GM12878 (cell line): ENCODE measurements at regions not wholly inside any gene's neighbourhood (a gene's known extent, or its start where the extent isn't known, plus 50 kb on each side); places are given as distances from the start of the nearest gene placed in this dataset.

Experiments
- ATAC-seq: fragments of 200-7000 bp; cut with Tn5 transposase; 3 replicates; pipeline ENCODE4 v1.9.1; 2020; ENCODE audit warnings: mild to moderate bottlenecking, moderate library complexity
- BruUV-seq: library from RNA; stranded (reverse); fragments of 400-500 nt; replicated peaks from 2 replicates; lab custom pipeline; 2021; lab: Mats Ljungman, UMichigan
- CTCF ChIA-PET: fragments of 300-600 bp; sonication (Branson Sonifier 250); formaldehyde crosslinking; extraction: SDS; loops from one replicate; lab custom pipeline; 2021; ENCODE audit warnings: inconsistent platforms; lab: Yijun Ruan, JAX
- POLR2A ChIA-PET: fragments of 350-600 bp; formaldehyde crosslinking; extraction: SDS; loops from one replicate; lab custom pipeline; 2021; ENCODE audit warnings: inconsistent platforms; lab: Charles Lee
- RAD21 ChIA-PET: fragments of 300-600 bp; sonication (Branson Sonifier 250); formaldehyde crosslinking; loops from one replicate; lab custom pipeline; 2023; ENCODE audit warnings: antibody characterized with exemption; ENCODE audit not compliant: unreplicated experiment; lab: Charles Lee
- SMC1A ChIA-PET: fragments of 300-600 bp; sonication (Branson Sonifier 250); formaldehyde crosslinking; loops from one replicate; lab custom pipeline; 2023; ENCODE audit not compliant: unreplicated experiment, uncharacterized antibody; lab: Charles Lee
- DNase-seq: peaks from one replicate; pipeline ENCODE4 v3.0.0-alpha.2; 2011; ENCODE audit warnings: low read depth, low spot score
- FAIRE-seq: peaks from 3 replicates; lab custom pipeline; 2011; peaks lifted over from hg19 to GRCh38; lab: Jason Lieb, UNC
- H2AFZ ChIP-seq: 2 replicates; pipeline ENCODE4 v1.6.0; 2011; ENCODE audit warnings: low read depth, low read length, control low read depth; ENCODE audit not compliant: control insufficient read depth
- H3K27ac ChIP-seq: 2 replicates; pipeline ENCODE4 v1.5.1; 2011; ENCODE audit warnings: control low read depth; ENCODE audit not compliant: control insufficient read depth, insufficient read depth
- H3K27me3 ChIP-seq, 2 experiments: replicated peaks in 1 of 2; 2 replicates each; pipeline versions ENCODE4 v1.6.0 to v1.6.1; 2011; ENCODE audit warnings: low read length in 1 of 2; ENCODE audit not compliant: control insufficient read depth in 2 of 2, insufficient read depth in 2 of 2
- H3K36me3 ChIP-seq, 2 experiments: 2 replicates each; pipeline ENCODE4 v1.5.1; 2011; ENCODE audit warnings: low read length in 1 of 2; ENCODE audit not compliant: control insufficient read depth in 2 of 2, insufficient read depth in 2 of 2
- H3K4me1 ChIP-seq: 2 replicates; pipeline ENCODE4 v1.6.1; 2011; ENCODE audit warnings: mild to moderate bottlenecking, low read length, moderate library complexity, mixed read lengths; ENCODE audit not compliant: control insufficient read depth, insufficient read depth
- H3K4me2 ChIP-seq: 2 replicates; pipeline ENCODE4 v1.6.0; 2011; ENCODE audit warnings: control low read depth; ENCODE audit not compliant: control insufficient read depth, insufficient read depth
- H3K4me3 ChIP-seq: fragments of 200-600 bp; sonication (generic); 2 replicates; pipeline ENCODE4 v1.5.1; 2016
- H3K79me2 ChIP-seq: 2 replicates; pipeline ENCODE4 v1.6.0; 2011; ENCODE audit warnings: low read length; ENCODE audit not compliant: control insufficient read depth, insufficient read depth
- H3K9ac ChIP-seq: 2 replicates; pipeline ENCODE4 v1.8.0; 2011; ENCODE audit warnings: low read length, control low read depth, mixed read lengths; ENCODE audit not compliant: control insufficient read depth, insufficient read depth
- H3K9me3 ChIP-seq: replicated peaks from 3 replicates; pipeline ENCODE4 v1.5.1; 2011; ENCODE audit warnings: mild to moderate bottlenecking, low read length; ENCODE audit not compliant: control insufficient read depth, insufficient read depth
- H4K20me1 ChIP-seq: 2 replicates; pipeline ENCODE4 v1.6.0; 2011; ENCODE audit not compliant: control insufficient read depth, insufficient read depth
- ASH2L ChIP-seq: fragments of 300-600, 200-600 bp; sonication (generic); IDR thresholded peaks from 2 replicates; pipeline ENCODE4 v1.6.1; 2017; ENCODE audit warnings: low read depth, mild to moderate bottlenecking, borderline replicate concordance
- BHLHE40 ChIP-seq, 2 experiments: fragments of 450-650 bp in 1 of 2; IDR thresholded peaks; 2 replicates each; pipeline ENCODE4 v1.6.1; 2011 to 2017; ENCODE audit warnings: low read depth in 2 of 2, borderline replicate concordance in 1 of 2, improper control_type of control experiment in 1 of 2, low read length in 1 of 2, mild to moderate bottlenecking in 1 of 2
- CREB1 ChIP-seq: IDR thresholded peaks from 2 replicates; pipeline ENCODE4 v1.6.1; 2012; ENCODE audit warnings: low read depth, mild to moderate bottlenecking, inconsistent platforms
- ESRRA ChIP-seq: IDR thresholded peaks from 2 replicates; pipeline ENCODE4 v1.6.1; 2012; ENCODE audit warnings: mild to moderate bottlenecking, low read length, improper control_type of control experiment
- FOS ChIP-seq: IDR thresholded peaks from 3 replicates; pipeline ENCODE4 v1.6.1; 2011; ENCODE audit warnings: borderline replicate concordance; ENCODE audit not compliant: insufficient read length; ENCODE audit errors: extremely low read depth
- FOXK2 ChIP-seq: fragments of 450-650 bp; IDR thresholded peaks from 2 replicates; pipeline ENCODE4 v1.6.1; 2017; ENCODE audit warnings: mild to moderate bottlenecking, moderate library complexity
- HDGF ChIP-seq: fragments of 450-650 bp; IDR thresholded peaks from 2 replicates; pipeline ENCODE4 v1.6.1; 2016; ENCODE audit warnings: antibody characterized with exemption
- IKZF2 ChIP-seq, 2 experiments: fragments of 450-650 bp; IDR thresholded peaks; 2 replicates each; pipeline ENCODE4 v1.6.1; 2017; ENCODE audit warnings: mild to moderate bottlenecking in 2 of 2, moderate library complexity in 2 of 2
- JUNB ChIP-seq: IDR thresholded peaks from 2 replicates; pipeline ENCODE4 v1.6.1; 2016; ENCODE audit warnings: antibody characterized with exemption, mild to moderate bottlenecking
- KLF5 ChIP-seq: fragments of 450-650 bp; IDR thresholded peaks from 2 replicates; pipeline ENCODE4 v1.6.1; 2014; ENCODE audit warnings: mild to moderate bottlenecking; ENCODE audit not compliant: partially characterized antibody
- LARP7 ChIP-seq: fragments of 450-650 bp; IDR thresholded peaks from 2 replicates; pipeline ENCODE4 v1.6.1; 2017; ENCODE audit warnings: mild to moderate bottlenecking
- MTA3 ChIP-seq: IDR thresholded peaks from 2 replicates; pipeline ENCODE4 v1.6.1; 2012; ENCODE audit warnings: low read length, inconsistent platforms, borderline replicate concordance
- NR2F1 ChIP-seq: fragments of 450-650 bp; conservative IDR thresholded peaks from 2 replicates; pipeline ENCODE4 v1.6.1; 2017; ENCODE audit warnings: mild to moderate bottlenecking
- PML ChIP-seq: IDR thresholded peaks from 2 replicates; pipeline ENCODE4 v1.6.1; 2012; ENCODE audit warnings: low read length, inconsistent platforms
- POU2F2 ChIP-seq: IDR thresholded peaks from 3 replicates; pipeline ENCODE4 v1.6.1; 2011; ENCODE audit warnings: low read depth, mild to moderate bottlenecking, low read length, borderline replicate concordance
- RB1 ChIP-seq: fragments of 450-650 bp; formaldehyde crosslinking; IDR thresholded peaks from 2 replicates; pipeline ENCODE4 v1.6.1; 2017; ENCODE audit warnings: mild to moderate bottlenecking, borderline replicate concordance
- RUNX3 ChIP-seq: IDR thresholded peaks from 2 replicates; pipeline ENCODE4 v1.6.1; 2012; ENCODE audit warnings: low read length, inconsistent platforms
- SMAD1 ChIP-seq: fragments of 450-650 bp; IDR thresholded peaks from 2 replicates; pipeline ENCODE4 v1.6.1; 2018; ENCODE audit warnings: mild to moderate bottlenecking, low read depth; ENCODE audit not compliant: partially characterized antibody
- SP1 ChIP-seq: IDR thresholded peaks from one replicate; pipeline ENCODE4 v1.6.1; 2011; ENCODE audit warnings: low read depth, low read length
- SPI1 ChIP-seq: IDR thresholded peaks from 2 replicates; pipeline ENCODE4 v1.6.1; 2011; ENCODE audit warnings: low read depth, mild to moderate bottlenecking, low read length, moderate library complexity, borderline replicate concordance; ENCODE audit not compliant: insufficient read depth
- ZNF217 ChIP-seq: fragments of 450-650 bp; IDR thresholded peaks from 2 replicates; pipeline ENCODE4 v1.6.1; 2017; ENCODE audit warnings: antibody characterized with exemption, mild to moderate bottlenecking
- ZNF24 ChIP-seq: fragments of 450-650 bp; IDR thresholded peaks from 2 replicates; pipeline ENCODE4 v1.6.1; 2017; ENCODE audit warnings: antibody characterized with exemption, mild to moderate bottlenecking
- WGBS: methylation state at CpG from one replicate; pipeline ENCODE4 v1.1.6; 2016; ENCODE audit warnings: low lambda C conversion rate; ENCODE audit not compliant: insufficient replicate concordance, insufficient coverage; ENCODE audit errors: missing lambda C conversion rate; 5-methylcytosine and 5-hydroxymethylcytosine counted together
- in situ Hi-C: fragments of 300-500 bp; cut with MboI; formaldehyde crosslinking; loops from 9 replicates; pipeline ENCODE4 v1.14.3; 2018; ENCODE audit warnings: mixed read lengths
- intact Hi-C: fragments of 100-400 bp; cut with micrococcal nuclease; formaldehyde crosslinking; loops from one replicate; pipeline ENCODE4 v1.14.2; 2022; ENCODE audit not compliant: unreplicated experiment
- TF ChIP-seq, protein P1 (sequence below): IDR thresholded peaks from 2 replicates; pipeline ENCODE4 v1.6.1; 2011; ENCODE audit warnings: borderline replicate concordance, low read depth, mild to moderate bottlenecking, moderate library complexity, low read length; ENCODE audit not compliant: insufficient read depth, poor library complexity, severe bottlenecking

GRCh38 chr18:43341014-43341413, 63.7 kb upstream of the SYT4 start:
- no peak overlapping the region for H2AFZ ChIP-seq
- no peak overlapping the region for H3K4me2 ChIP-seq
- 17% methylated on average over 3 of the region's 3 CpGs for WGBS
- H3K4me3 ChIP-seq, result no peak overlapping the region
- H3K4me1 ChIP-seq, result no peaks in the 10 kb centered on the region
- H3K9ac ChIP-seq, result no peak overlapping the region
- BruUV-seq, result no TSS peak
- FAIRE-seq (no peak), DNase-seq (no peak), ATAC-seq (no peak)
- intact Hi-C loops (no loop called here), in situ Hi-C loops (no loop called here)
- H3K9me3 ChIP-seq, result no peaks in the 10 kb centered on the region
- H4K20me1 ChIP-seq, result no peaks in the 10 kb centered on the region
- SMC1A ChIA-PET, result no interaction called here
- RAD21 ChIA-PET, result no interaction called here
- no peaks in the 10 kb centered on the region for H3K27me3 ChIP-seq
- no peak for TF ChIP-seq RB1
- TF ChIP-seq POU2F2, result no peak
- no peak for TF ChIP-seq SMAD1
- TF ChIP-seq FOS, result no peak
- TF ChIP-seq KLF5, result no peak
- no peak for TF ChIP-seq IKZF2 (IDR thresholded peaks at IDR 0.05)
- TF ChIP-seq MTA3, result no peak
- no peak for TF ChIP-seq ZNF24
- TF ChIP-seq PML, result no peak
- no peak for TF ChIP-seq LARP7
- no peaks in the 10 kb centered on the region for H3K79me2 ChIP-seq
- POLR2A ChIA-PET, result no interaction called here
- H3K36me3 ChIP-seq, result no peaks in the 10 kb centered on the region
- CTCF ChIA-PET, result no interaction called here
- no peak overlapping the region for H3K27ac ChIP-seq

- Histone ChIP-seq H3K4me1 (no peaks in the 10 kb centered on the region), H3K4me2 (no peak overlapping the region), H3K9ac (no peak overlapping the region), H2AFZ (no peak overlapping the region), H3K36me3 (no peaks in the 10 kb centered on the region), H3K79me2 (no peaks in the 10 kb centered on the region), H3K9me3 (no peaks in the 10 kb centered on the region), H3K4me3 (no peak overlapping the region), H3K27ac (no peak overlapping the region), H3K27me3 (no peaks in the 10 kb centered on the region), H4K20me1 (no peaks in the 10 kb centered on the region)
- FAIRE-seq (no peak), ATAC-seq (no peak), DNase-seq (no peak)
- 35% methylated on average over 1 of the region's 1 CpG for WGBS
- BruUV-seq, result no TSS peak
- intact Hi-C loops (no loop called here), in situ Hi-C loops (no loop called here)
- ChIA-PET POLR2A (no interaction called here), CTCF (no interaction called here), RAD21 (no interaction called here), SMC1A (interaction anchor here (1.1 kb wide), 1 partner anchor 8 kb away, joined by 3 read pairs; no protein-coding TSS in a partner anchor)
- TF ChIP-seq SPI1, result no peak
- no peak for TF ChIP-seq JUNB
- TF ChIP-seq HDGF, result no peak
- TF ChIP-seq BHLHE40 (IDR thresholded peaks at IDR 0.05; ENCODE audit: borderline replicate concordance in 1 of 2, low read depth in 2 of 2, low read length in 1 of 2), result no peak
- TF ChIP-seq SP1, result no peak
- TF ChIP-seq, protein P1, sequence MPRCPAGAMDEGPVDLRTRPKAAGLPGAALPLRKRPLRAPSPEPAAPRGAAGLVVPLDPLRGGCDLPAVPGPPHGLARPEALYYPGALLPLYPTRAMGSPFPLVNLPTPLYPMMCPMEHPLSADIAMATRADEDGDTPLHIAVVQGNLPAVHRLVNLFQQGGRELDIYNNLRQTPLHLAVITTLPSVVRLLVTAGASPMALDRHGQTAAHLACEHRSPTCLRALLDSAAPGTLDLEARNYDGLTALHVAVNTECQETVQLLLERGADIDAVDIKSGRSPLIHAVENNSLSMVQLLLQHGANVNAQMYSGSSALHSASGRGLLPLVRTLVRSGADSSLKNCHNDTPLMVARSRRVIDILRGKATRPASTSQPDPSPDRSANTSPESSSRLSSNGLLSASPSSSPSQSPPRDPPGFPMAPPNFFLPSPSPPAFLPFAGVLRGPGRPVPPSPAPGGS, result no peak
- no peak for TF ChIP-seq FOXK2
- no peak for TF ChIP-seq ZNF217
- TF ChIP-seq ASH2L, result no peak
- no peak for TF ChIP-seq ESRRA
- TF ChIP-seq NR2F1, result no peak
- TF ChIP-seq CREB1, result no peak
- no peak for TF ChIP-seq RUNX3
These were observed 72.9 kb upstream of the SYT4 start for GRCh38 chr18:43350176-43350575.
